ENCODE measurements at regions not wholly inside any gene's neighbourhood (a gene's known extent, or its start where the extent isn't known, plus 50 kb on each side); places are given as distances from the start of the nearest gene placed in this dataset.

DNA sequence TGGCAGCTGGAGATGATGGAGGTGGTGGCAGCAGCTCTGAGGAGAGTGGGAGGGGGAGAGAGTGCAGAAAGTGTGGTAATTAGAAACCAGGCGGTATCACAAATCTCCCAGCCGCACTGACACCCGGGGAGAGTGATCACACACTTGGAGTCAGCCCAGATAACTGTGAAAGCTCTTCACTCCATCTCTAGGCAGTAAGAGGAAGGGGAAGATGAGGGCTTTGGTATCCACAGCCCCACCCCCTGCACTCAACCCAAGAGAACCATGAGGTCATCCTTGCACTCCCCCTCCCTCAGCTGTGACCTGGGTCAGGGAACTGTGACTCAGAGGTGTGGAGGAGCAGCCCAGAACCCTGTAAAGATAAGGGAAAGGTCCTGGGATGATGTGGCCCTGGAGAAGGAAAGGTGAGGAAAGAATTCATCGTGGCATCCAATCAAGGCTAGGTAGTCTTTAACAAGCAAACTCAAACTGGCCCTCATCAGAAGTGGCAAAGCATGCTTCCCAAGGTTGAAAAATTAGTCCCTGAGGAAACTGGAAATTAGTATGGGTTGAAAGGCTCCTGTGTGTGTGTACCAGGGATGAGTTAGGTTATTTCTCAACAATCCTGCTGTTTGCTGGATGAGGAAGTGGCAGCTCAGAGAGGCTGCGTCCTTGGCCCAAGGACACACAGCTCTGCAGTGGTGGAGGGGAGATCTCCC lies 111.0 kb upstream of the LHX5 start:
- TF ChIP-seq, protein P1, sequence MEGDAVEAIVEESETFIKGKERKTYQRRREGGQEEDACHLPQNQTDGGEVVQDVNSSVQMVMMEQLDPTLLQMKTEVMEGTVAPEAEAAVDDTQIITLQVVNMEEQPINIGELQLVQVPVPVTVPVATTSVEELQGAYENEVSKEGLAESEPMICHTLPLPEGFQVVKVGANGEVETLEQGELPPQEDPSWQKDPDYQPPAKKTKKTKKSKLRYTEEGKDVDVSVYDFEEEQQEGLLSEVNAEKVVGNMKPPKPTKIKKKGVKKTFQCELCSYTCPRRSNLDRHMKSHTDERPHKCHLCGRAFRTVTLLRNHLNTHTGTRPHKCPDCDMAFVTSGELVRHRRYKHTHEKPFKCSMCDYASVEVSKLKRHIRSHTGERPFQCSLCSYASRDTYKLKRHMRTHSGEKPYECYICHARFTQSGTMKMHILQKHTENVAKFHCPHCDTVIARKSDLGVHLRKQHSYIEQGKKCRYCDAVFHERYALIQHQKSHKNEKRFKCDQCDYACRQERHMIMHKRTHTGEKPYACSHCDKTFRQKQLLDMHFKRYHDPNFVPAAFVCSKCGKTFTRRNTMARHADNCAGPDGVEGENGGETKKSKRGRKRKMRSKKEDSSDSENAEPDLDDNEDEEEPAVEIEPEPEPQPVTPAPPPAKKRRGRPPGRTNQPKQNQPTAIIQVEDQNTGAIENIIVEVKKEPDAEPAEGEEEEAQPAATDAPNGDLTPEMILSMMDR (IDR thresholded peaks at IDR 0.05; ENCODE audit: unreplicated experiment) = no peak
- DNase-seq (ENCODE audit: low spot score) = no peak
- no peaks in the 10 kb centered on the region for H3K27me3 Mint-ChIP-seq (ENCODE audit: unreplicated experiment)
- H3K36me3 Mint-ChIP-seq (ENCODE audit: low read depth, unreplicated experiment) = no peaks in the 10 kb centered on the region
- H3K4me3 Mint-ChIP-seq (ENCODE audit: unreplicated experiment) = no peak overlapping the region
- H3K27ac Mint-ChIP-seq (ENCODE audit: unreplicated experiment) = no peak overlapping the region
- peaks cover 3% of the 10 kb centered on the region for H3K4me1 Mint-ChIP-seq (ENCODE audit: unreplicated experiment)
- H3K9me3 Mint-ChIP-seq (ENCODE audit: unreplicated experiment) = no peaks in the 10 kb centered on the region

DNA sequence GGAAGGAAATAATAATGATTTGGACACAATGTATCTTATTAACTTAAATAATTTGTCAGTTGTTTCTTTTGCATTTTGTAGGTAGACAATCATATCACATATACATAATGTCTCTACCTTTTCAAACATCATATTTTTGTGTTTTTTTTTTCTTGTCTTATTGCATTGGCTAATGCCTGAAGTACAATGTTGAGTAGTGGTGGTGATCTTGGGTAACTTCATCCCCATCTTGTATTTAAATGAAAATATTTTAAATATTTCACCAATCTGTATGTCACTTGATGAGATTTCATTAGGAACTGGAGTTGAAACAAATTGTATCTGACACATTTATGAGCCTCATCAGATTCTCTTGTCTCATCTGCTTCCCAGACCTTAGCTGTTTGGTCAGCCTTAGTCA lies 109.7 kb upstream of the LHX5 start:
- Mint-ChIP-seq H3K36me3 (ENCODE audit: low read depth, unreplicated experiment) (no peaks in the 10 kb centered on the region), H3K27me3 (ENCODE audit: unreplicated experiment) (no peaks in the 10 kb centered on the region)
- TF ChIP-seq, protein P1 (IDR thresholded peaks at IDR 0.05; ENCODE audit: unreplicated experiment) = no peak

DNA sequence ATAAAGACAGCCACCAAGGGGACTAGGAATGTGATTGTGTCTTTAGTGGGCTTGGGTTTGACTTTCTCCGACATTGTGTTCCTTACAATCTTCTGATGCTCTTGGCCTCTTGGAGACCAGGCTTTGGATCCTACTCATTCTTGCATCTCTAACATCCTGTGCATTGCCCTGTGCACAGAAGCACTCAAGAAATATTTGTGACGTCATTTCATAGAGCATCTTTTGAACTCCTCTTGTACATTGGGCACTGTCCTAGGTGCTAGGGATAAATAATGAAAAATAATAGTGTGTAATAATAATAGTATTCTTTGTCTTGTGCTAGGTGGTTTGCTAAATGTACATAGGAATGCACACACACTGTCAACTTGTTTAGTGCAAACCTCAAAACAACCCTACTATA lies 108.8 kb upstream of the LHX5 start:
- TF ChIP-seq, protein P1 (IDR thresholded peaks at IDR 0.05; ENCODE audit: unreplicated experiment) = no peak
- Mint-ChIP-seq H3K27me3 (ENCODE audit: unreplicated experiment) (no peaks in the 10 kb centered on the region), H3K36me3 (ENCODE audit: low read depth, unreplicated experiment) (no peaks in the 10 kb centered on the region), H3K27ac (ENCODE audit: unreplicated experiment) (no peak overlapping the region), H3K4me3 (ENCODE audit: unreplicated experiment) (no peak overlapping the region), H3K9me3 (ENCODE audit: unreplicated experiment) (no peaks in the 10 kb centered on the region), H3K4me1 (ENCODE audit: unreplicated experiment) (peaks cover 4% of the 10 kb centered on the region)
- DNase-seq (ENCODE audit: low spot score) = no peak

More for the DNA sequence above, 109.7 kb upstream of the LHX5 start:
- H3K4me1 Mint-ChIP-seq (ENCODE audit: unreplicated experiment) = peaks cover 4% of the 10 kb centered on the region
- DNase-seq (ENCODE audit: low spot score) = no peak
- H3K4me3 Mint-ChIP-seq (ENCODE audit: unreplicated experiment) = no peak overlapping the region
- no peak overlapping the region for H3K27ac Mint-ChIP-seq (ENCODE audit: unreplicated experiment)
- no peaks in the 10 kb centered on the region for H3K9me3 Mint-ChIP-seq (ENCODE audit: unreplicated experiment)

DNA sequence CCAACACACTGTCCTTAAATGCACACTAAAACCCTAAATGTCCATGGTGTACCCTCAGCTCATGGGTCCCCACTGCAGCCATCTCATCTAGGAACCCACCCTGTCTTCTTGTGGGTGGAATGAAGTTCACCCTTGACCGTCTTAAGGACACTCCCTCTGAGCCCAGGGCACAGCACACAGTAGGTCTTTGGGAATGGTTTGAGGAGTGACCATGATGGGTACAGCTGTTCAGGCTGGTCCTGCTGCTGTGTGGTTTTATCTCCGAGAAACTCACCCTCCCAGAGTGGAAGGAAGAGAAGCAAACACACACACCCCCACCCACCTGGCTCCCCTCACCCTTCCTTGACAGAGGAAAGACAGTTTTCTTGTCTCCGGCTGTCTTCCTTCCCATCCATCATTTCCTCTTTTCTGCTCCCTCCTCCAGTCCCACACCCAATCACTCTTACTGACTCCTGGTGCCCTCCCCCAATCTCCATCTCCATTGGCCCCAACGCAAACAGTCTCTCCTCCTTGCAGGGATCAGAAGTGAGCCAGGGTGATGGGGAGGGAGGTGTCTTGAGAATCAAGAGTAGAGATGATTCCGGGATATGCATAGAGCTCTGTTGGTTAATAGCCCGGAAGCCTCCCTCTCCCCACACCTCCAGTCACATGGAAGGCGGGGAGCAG lies 105.9 kb upstream of the LHX5 start:
- TF ChIP-seq, protein P1 (IDR thresholded peaks at IDR 0.05; ENCODE audit: unreplicated experiment) = no peak
- Mint-ChIP-seq H3K4me1 (ENCODE audit: unreplicated experiment) (peaks cover 4% of the 10 kb centered on the region), H3K27me3 (ENCODE audit: unreplicated experiment) (no peaks in the 10 kb centered on the region), H3K36me3 (ENCODE audit: low read depth, unreplicated experiment) (no peaks in the 10 kb centered on the region), H3K4me3 (ENCODE audit: unreplicated experiment) (no peak overlapping the region), H3K27ac (ENCODE audit: unreplicated experiment) (no peak overlapping the region), H3K9me3 (ENCODE audit: unreplicated experiment) (no peaks in the 10 kb centered on the region)
- no peak for DNase-seq (ENCODE audit: low spot score)

DNA sequence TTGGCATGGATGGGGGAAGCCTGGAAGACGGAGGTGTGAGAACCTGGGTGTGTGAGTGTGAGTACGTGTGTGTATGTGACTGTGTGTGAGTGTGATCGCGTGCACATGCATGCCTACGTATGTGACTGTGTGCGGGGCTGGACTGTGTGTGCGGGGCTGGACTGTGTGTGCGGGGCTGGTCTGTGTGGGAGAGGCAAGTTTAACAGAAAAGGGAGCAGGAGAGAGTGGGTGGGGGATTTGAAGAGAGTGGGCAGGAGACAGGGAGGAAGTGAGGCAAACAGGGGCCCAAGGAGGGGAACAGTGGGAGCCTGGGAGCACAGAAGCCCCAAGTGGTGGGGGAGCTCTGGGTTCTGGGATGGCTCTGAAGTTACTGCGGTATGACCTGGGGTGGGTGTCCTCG lies 103.7 kb upstream of the LHX5 start:
- H3K27me3 Mint-ChIP-seq (ENCODE audit: unreplicated experiment) = no peaks in the 10 kb centered on the region
- TF ChIP-seq, protein P1 (IDR thresholded peaks at IDR 0.05; ENCODE audit: unreplicated experiment) = no peak
- H3K4me1 Mint-ChIP-seq (ENCODE audit: unreplicated experiment) = peaks cover 4% of the 10 kb centered on the region
- DNase-seq (ENCODE audit: low spot score) = no peak
- no peaks in the 10 kb centered on the region for H3K9me3 Mint-ChIP-seq (ENCODE audit: unreplicated experiment)
- no peak overlapping the region for H3K27ac Mint-ChIP-seq (ENCODE audit: unreplicated experiment)
- H3K4me3 Mint-ChIP-seq (ENCODE audit: unreplicated experiment) = no peak overlapping the region
- no peaks in the 10 kb centered on the region for H3K36me3 Mint-ChIP-seq (ENCODE audit: low read depth, unreplicated experiment)
